Right lobe of liver (tissue), 6 donors: ENCODE measurements at regions not wholly inside any gene's neighbourhood (a gene's known extent, or its start where the extent isn't known, plus 50 kb on each side); places are given as distances from the start of the nearest gene placed in this dataset.
A peak's percentile ranks its signal among the peaks of the same experiment; 100 is the strongest.

Experiments
- ATAC-seq, 4 donors: fragments of 200-7000 bp; cut with Tn5 transposase; one replicate each; pipeline ENCODE4 v1.9.1; 2020; ENCODE audit warnings: mild to moderate bottlenecking in 4 of 4, moderate library complexity in 4 of 4
- DNase-seq, 3 donors: peaks; one replicate each; pipeline ENCODE4 v3.0.0-alpha.2; 2020
- H3K27ac ChIP-seq, 3 donors: fragments of 200-600 bp; one replicate each; pipeline ENCODE4 v1.8.0; 2022
- H3K27me3 ChIP-seq, 2 donors: fragments of 200-600 bp; one replicate each; pipeline ENCODE4 v1.8.0; 2022
- H3K36me3 ChIP-seq, 4 donors: fragments of 200-600 bp; sonication (generic) in 1 of 4; one replicate each; pipeline versions ENCODE4 v1.5.1 to v1.8.0; 2017 to 2022; ENCODE audit warnings: control low read depth in 1 of 4
- H3K4me1 ChIP-seq, 4 donors: fragments of 200-600 bp; sonication (generic) in 1 of 4; one replicate each; pipeline versions ENCODE4 v1.5.1 to v1.8.0; 2017 to 2022; ENCODE audit warnings: control low read depth in 1 of 4
- H3K4me3 ChIP-seq, 3 donors: fragments of 200-600 bp; one replicate each; pipeline ENCODE4 v1.8.0; 2022
- H3K9me3 ChIP-seq, 4 donors: fragments of 200-600 bp; sonication (generic) in 1 of 4; one replicate each; pipeline versions ENCODE4 v1.5.1 to v1.8.0; 2017 to 2022; ENCODE audit warnings: control low read depth in 1 of 4
- CTCF ChIP-seq, 4 donors: fragments of 200-600 bp in 3 of 4; fragments of 450-650 bp in 1 of 4; IDR thresholded peaks; one replicate each; pipeline versions ENCODE4 v1.5.1 to v1.8.0; 2016 to 2022; ENCODE audit warnings: antibody characterized with exemption in 4 of 4, mild to moderate bottlenecking in 2 of 4
- POLR2A ChIP-seq: fragments of 450-650 bp; IDR thresholded peaks from one replicate; pipeline ENCODE4 v1.6.1; 2017; ENCODE audit warnings: antibody characterized with exemption, mild to moderate bottlenecking
- WGBS: methylation state at CpG from one replicate; pipeline ENCODE4 v1.1.6; 2018; ENCODE audit warnings: low coverage, low lambda C conversion rate; ENCODE audit not compliant: insufficient coverage; ENCODE audit errors: missing lambda C conversion rate; 5-methylcytosine and 5-hydroxymethylcytosine counted together
- intact Hi-C, 2 donors: fragments of 100-400 bp; cut with DNase I; formaldehyde crosslinking; loops; one replicate each; pipeline versions ENCODE4 v1.11.2 to v1.14.1; 2022
- donor health status: DM: no; HTN: yes; CAD: no.
- donor health status: DM: no; HTN: no; CAD: no.
- donor health status: DM: no; HTN: no; CAD: no.
- donor health status: DM: no; HTN: yes; CAD: no.
- donor health status: DM: no; HTN: yes; CAD: no.

GRCh38 chr13:33349288-33349985 lies 63.9 kb upstream of the STARD13 start:
- intact Hi-C loops = no loop called here
- H3K27ac ChIP-seq = peak overlapping the region in 2 of 3 donors; percentile 64 to 78
- no peaks in the 10 kb centered on the region for H3K36me3 ChIP-seq
- H3K4me1 ChIP-seq = peaks cover 0 to 5% (median 0%) of the 10 kb centered on the region in 4 donors
- TF ChIP-seq CTCF (IDR thresholded peaks at IDR 0.05) (no peak), POLR2A (no peak)
- no peaks in the 10 kb centered on the region for H3K9me3 ChIP-seq
- WGBS = 74% methylated on average over 7 of the region's 21 CpGs
- H3K4me3 ChIP-seq = peak overlapping the region; percentile 47 to 51 (median 48)
- DNase-seq = peak in 1 of 3 donors; percentile 25
- H3K27me3 ChIP-seq = no peaks in the 10 kb centered on the region
- peak; percentile 8 to 36 (median 19) for ATAC-seq

GRCh38 chr13:33349986-33350826 lies 64.7 kb upstream of the STARD13 start:
- peak overlapping the region; percentile 47 to 51 (median 48) for H3K4me3 ChIP-seq
- H3K27ac ChIP-seq = peak overlapping the region; percentile 54 to 78 (median 64)
- no peaks in the 10 kb centered on the region for H3K9me3 ChIP-seq
- WGBS = 6% methylated on average over 12 of the region's 84 CpGs
- ATAC-seq (peak; percentile 54 to 69 (median 58)), DNase-seq (peak in 2 of 3 donors; percentile 40 to 60)
- H3K36me3 ChIP-seq = no peaks in the 10 kb centered on the region
- peaks cover 0 to 5% (median 0%) of the 10 kb centered on the region in 4 donors for H3K4me1 ChIP-seq
- no peaks in the 10 kb centered on the region for H3K27me3 ChIP-seq
- intact Hi-C loops = no loop called here
- no peak for TF ChIP-seq CTCF (IDR thresholded peaks at IDR 0.05)
- no peak for TF ChIP-seq POLR2A

- Histone ChIP-seq H3K4me1 (peaks cover 0 to 5% (median 0%) of the 10 kb centered on the region in 4 donors), H3K36me3 (no peaks in the 10 kb centered on the region), H3K4me3 (no peak overlapping the region), H3K27me3 (no peaks in the 10 kb centered on the region), H3K9me3 (no peaks in the 10 kb centered on the region), H3K27ac (peak overlapping the region in 1 of 3 donors; percentile 64)
- intact Hi-C loops = no loop called here
- ATAC-seq = peak in 3 of 4 donors; percentile 19 to 27 (median 22)
- TF ChIP-seq CTCF (IDR thresholded peaks at IDR 0.05) (no peak), POLR2A (peak; percentile 43)
- no peak for DNase-seq
- WGBS = 35% methylated on average over 2 of the region's 2 CpGs
Measured at GRCh38 chr13:33351319-33351718, 65.8 kb upstream of the STARD13 start.

- DNase-seq (no peak), ATAC-seq (no peak)
- TF ChIP-seq POLR2A (no peak), CTCF (IDR thresholded peaks at IDR 0.05) (no peak)
- no peak overlapping the region for H3K27ac ChIP-seq
- no peaks in the 10 kb centered on the region for H3K27me3 ChIP-seq
- no peak overlapping the region for H3K4me3 ChIP-seq
- H3K9me3 ChIP-seq = no peaks in the 10 kb centered on the region
- 47% methylated on average over 5 of the region's 5 CpGs for WGBS
- intact Hi-C loops = no loop called here
- H3K36me3 ChIP-seq = no peaks in the 10 kb centered on the region
- peaks cover 0 to 5% (median 0%) of the 10 kb centered on the region in 4 donors for H3K4me1 ChIP-seq
Measured at GRCh38 chr13:33352041-33352440, 66.5 kb upstream of the STARD13 start.
